ENCODE measurements at regions not wholly inside any gene's neighbourhood (a gene's known extent, or its start where the extent isn't known, plus 50 kb on each side); places are given as distances from the start of the nearest gene placed in this dataset.
A peak's percentile ranks its signal among the peaks of the same experiment; 100 is the strongest.

DNA sequence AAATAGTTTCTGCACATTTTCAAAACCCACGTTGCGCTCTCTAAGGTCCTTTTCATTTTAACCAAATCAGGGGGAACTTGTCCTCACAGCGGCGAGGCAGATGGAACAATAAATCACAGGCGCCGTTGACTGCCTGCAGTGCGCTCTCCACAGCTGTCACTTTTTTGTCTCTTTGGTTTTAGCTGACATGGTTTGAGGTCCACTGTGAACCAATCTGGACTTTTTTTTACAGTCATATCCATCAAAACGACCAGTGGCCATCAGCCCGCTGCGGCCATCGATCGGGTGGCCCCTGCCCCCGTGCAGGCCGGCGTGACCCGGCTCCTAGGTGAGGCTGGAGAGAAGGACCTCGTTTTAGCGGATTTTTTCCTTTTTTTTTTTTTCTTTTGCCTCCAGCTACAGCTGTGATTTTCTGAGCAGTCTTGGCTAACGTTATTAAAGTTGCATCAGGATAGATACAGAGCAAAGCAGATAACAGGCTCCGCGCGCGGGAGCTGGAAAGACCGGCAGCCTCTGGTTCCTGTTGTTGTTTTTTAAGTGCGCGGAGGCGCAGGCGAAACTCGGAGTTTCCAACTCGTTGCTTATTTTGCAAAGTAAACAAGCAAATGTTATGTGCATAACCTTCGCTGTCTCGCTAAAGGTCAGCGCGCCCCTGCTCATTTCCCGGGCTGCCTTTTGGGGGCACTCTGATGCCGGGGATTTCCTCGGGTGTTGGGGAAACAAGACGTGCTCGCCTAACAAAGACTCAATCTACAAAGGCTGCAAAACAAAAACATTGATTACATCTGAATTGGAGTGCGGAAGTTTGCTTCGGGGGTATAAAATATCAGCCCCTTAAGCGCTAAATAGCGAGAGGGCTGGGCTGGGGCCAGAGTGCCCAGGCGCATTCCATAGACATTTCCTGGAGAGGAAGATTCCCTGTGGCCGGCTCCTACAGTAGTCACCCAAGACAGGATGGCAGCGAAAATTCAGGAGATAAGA, 414.8 kb upstream of the MKI67 start:
- DNase-seq: peak; percentile 21 to 70 (median 66)
- no peak overlapping the region for H3K27ac ChIP-seq (ENCODE audit: low read length)
- no peaks in the 10 kb centered on the region for H3K9me3 ChIP-seq (ENCODE audit: control insufficient read depth, low read length)
- 10% methylated on average over 46 of the region's 46 CpGs for WGBS
- H3K4me1 ChIP-seq (ENCODE audit: control insufficient read depth, insufficient read depth, low read length): peaks cover 2% of the 10 kb centered on the region
- intact Hi-C loops (cut with DNase I): no loop called here
- H3K27me3 ChIP-seq (ENCODE audit: control insufficient read depth, insufficient read depth): no peaks in the 10 kb centered on the region
- peak; percentile 61 to 68 for ATAC-seq
- H3K4me3 ChIP-seq (ENCODE audit: low read length): peak overlapping the region; percentile 44

DNA sequence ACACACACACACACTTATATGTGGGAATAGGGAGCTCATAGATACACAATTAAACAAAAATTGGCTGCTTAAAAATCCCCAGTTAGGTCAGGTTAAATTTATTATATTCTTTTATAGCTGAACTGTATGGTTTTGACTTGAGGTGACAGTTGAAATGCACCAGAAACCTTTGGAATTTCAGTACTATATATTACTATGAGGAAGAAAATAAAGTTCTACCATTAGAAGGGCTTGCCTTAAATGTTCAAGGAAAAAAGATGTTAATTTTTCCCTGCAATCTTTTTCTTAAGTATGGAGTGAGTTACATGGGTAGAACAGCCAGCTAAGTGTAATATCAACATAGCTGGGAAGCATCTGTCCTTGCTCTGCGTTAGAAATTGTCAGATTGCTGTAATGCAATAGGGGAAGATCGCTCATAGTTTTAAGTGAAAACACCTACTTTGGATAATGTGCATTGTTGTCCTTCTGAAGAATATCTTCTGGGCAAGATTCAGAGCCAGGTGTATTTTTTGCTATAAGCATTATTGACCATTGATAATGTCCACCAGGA, 415.8 kb upstream of the MKI67 start:
- H3K4me3 ChIP-seq (ENCODE audit: low read length): no peak overlapping the region
- H3K4me1 ChIP-seq (ENCODE audit: control insufficient read depth, insufficient read depth, low read length): peaks cover 2% of the 10 kb centered on the region
- no peaks in the 10 kb centered on the region for H3K27me3 ChIP-seq (ENCODE audit: control insufficient read depth, insufficient read depth)
- no peaks in the 10 kb centered on the region for H3K9me3 ChIP-seq (ENCODE audit: control insufficient read depth, low read length)
- intact Hi-C loops (cut with DNase I): no loop called here
- DNase-seq (no peak), ATAC-seq (no peak)
- WGBS: 64% methylated on average over 2 of the region's 2 CpGs
- H3K27ac ChIP-seq (ENCODE audit: low read length): no peak overlapping the region

DNA sequence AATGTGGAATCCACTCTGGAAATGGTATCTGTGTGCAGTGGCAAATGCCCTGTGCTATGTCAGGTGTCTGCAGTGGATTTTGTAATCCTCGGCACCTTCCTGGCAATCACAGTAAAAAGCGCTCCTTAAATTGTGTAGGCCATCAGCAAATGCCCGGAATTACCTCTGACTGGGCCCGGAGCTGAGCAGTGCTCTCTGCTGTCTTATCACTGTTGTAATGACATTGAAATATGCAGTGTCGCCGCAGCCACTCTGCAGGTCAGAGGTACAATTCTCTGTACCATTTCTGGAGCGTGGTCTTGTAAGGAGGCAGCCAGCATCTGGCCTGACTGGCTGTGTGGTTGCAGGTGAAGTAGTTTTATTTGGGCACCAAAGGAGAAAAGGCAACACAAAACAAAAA, 416.4 kb upstream of the MKI67 start:
- WGBS: 66% methylated on average over 7 of the region's 7 CpGs
- H3K27me3 ChIP-seq (ENCODE audit: control insufficient read depth, insufficient read depth): no peaks in the 10 kb centered on the region
- intact Hi-C loops (cut with DNase I): no loop called here
- H3K9me3 ChIP-seq (ENCODE audit: control insufficient read depth, low read length): no peaks in the 10 kb centered on the region
- no peak overlapping the region for H3K4me3 ChIP-seq (ENCODE audit: low read length)
- ATAC-seq (peak in 1 of 2 donors; percentile 50), DNase-seq (no peak)
- peaks cover 2% of the 10 kb centered on the region for H3K4me1 ChIP-seq (ENCODE audit: control insufficient read depth, insufficient read depth, low read length)
- no peak overlapping the region for H3K27ac ChIP-seq (ENCODE audit: low read length)

DNA sequence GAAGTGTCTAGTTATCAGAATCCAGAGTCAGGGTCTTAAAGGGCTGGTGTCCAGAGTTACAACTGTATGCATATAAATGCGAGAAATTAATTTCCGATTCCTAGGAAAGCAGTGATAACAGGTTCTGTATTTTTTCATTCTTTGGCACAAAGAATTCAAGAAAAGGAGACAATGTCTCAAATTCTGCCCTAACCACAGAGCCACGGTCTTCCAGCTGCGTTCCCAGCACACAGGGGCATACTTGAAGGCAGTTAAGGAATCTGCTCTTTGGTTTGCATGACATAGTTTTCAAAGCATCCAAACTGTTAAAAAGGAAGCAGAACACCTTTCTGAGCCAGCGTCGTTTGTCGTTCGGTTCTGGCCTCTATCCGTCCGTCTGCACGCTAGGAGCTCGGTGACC, 416.9 kb upstream of the MKI67 start:
- no peak overlapping the region for H3K4me3 ChIP-seq (ENCODE audit: low read length)
- WGBS: 91% methylated on average over 12 of the region's 12 CpGs
- H3K27ac ChIP-seq (ENCODE audit: low read length): no peak overlapping the region
- no peaks in the 10 kb centered on the region for H3K27me3 ChIP-seq (ENCODE audit: control insufficient read depth, insufficient read depth)
- intact Hi-C loops (cut with DNase I): no loop called here
- ATAC-seq (no peak), DNase-seq (no peak)
- no peaks in the 10 kb centered on the region for H3K9me3 ChIP-seq (ENCODE audit: control insufficient read depth, low read length)
- H3K4me1 ChIP-seq (ENCODE audit: control insufficient read depth, insufficient read depth, low read length): peaks cover 2% of the 10 kb centered on the region

DNA sequence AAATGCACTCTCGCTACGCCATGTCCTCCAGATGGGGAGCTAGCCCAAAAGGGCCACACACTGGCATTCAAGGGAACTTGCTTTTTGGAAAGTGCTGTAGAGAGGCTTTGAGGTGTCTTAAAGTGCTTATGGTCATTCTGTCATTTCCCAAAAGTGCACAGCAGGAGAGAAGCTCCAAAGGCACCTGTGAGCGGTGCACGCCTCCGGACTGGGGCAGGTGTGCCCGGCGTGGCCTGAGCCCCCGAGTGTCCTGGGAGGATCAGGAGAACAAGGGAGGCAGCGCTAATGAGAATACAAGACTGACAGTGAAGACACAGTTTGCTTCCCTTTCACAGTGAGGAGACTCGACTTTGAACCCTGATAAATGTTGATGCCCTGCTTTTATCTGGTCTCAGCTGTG, 419.0 kb upstream of the MKI67 start:
- no peak overlapping the region for H3K27ac ChIP-seq (ENCODE audit: low read length)
- peaks cover 2% of the 10 kb centered on the region for H3K4me1 ChIP-seq (ENCODE audit: control insufficient read depth, insufficient read depth, low read length)
- no peaks in the 10 kb centered on the region for H3K9me3 ChIP-seq (ENCODE audit: control insufficient read depth, low read length)
- intact Hi-C loops (cut with DNase I): no loop called here
- no peak for ATAC-seq
- 91% methylated on average over 10 of the region's 10 CpGs for WGBS
- no peak for DNase-seq
- no peak overlapping the region for H3K4me3 ChIP-seq (ENCODE audit: low read length)
- H3K27me3 ChIP-seq (ENCODE audit: control insufficient read depth, insufficient read depth): no peaks in the 10 kb centered on the region

DNA sequence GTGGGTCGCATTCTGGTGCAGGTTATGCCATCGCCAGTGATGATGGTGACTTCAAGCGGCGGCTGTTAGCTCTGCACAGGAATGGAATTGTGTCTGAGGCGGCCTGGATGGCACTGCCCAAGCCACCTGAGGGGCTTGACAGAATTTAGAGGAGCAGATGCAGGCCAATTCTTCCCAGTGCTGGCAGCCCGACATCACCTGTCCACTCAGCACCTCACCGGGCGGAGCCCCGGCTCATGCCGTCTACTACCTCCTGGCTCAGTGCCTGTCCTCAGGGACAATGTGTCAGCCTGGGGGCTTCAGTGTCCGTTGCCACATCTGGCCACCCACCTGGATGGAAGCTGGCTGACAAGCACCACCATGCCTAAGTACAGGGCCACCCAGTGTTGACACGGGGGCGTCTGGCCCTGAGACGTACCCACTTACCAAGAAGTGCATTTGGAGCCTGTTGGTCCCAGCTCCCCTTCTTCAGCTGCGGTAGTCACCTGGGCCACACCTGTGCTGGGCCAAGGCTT, 420.5 kb upstream of the MKI67 start:
- WGBS: 91% methylated on average over 15 of the region's 15 CpGs
- Histone ChIP-seq H3K9me3 (ENCODE audit: control insufficient read depth, low read length) (no peaks in the 10 kb centered on the region), H3K4me1 (ENCODE audit: control insufficient read depth, insufficient read depth, low read length) (no peaks in the 10 kb centered on the region), H3K27ac (ENCODE audit: low read length) (no peak overlapping the region), H3K4me3 (ENCODE audit: low read length) (no peak overlapping the region), H3K27me3 (ENCODE audit: control insufficient read depth, insufficient read depth) (no peaks in the 10 kb centered on the region)
- DNase-seq: no peak
- ATAC-seq: no peak
- intact Hi-C loops (cut with DNase I): no loop called here

DNA sequence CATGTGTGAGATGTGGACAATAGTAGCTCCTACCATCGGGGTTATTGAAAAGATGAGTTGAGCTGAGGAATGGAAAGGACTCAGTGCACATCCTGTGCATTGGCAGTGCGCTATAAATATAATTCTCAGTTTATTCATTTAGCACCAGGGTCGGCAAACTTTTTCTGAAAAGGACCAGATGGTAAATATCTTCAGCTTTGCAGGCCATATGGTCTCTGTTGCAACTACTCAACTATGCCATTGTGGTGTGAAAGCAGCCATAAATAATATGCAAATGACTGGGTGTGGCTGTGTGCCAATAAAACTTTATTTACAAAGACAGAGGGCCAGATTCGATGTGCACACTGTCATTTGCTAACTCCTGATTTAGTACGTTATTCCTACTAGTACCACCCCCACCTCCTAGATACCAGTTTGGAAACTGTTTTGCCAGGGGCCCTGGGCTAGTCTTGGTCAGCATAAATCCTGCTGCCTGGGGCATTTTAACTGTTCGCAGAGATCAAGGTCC, 422.9 kb upstream of the MKI67 start:
- ATAC-seq (no peak), DNase-seq (no peak)
- intact Hi-C loops (cut with DNase I): no loop called here
- 89% methylated on average over 6 of the region's 6 CpGs for WGBS
- H3K27ac ChIP-seq (ENCODE audit: low read length): no peak overlapping the region
- H3K4me1 ChIP-seq (ENCODE audit: control insufficient read depth, insufficient read depth, low read length): no peaks in the 10 kb centered on the region
- H3K9me3 ChIP-seq (ENCODE audit: control insufficient read depth, low read length): no peaks in the 10 kb centered on the region
- no peak overlapping the region for H3K4me3 ChIP-seq (ENCODE audit: low read length)
- H3K27me3 ChIP-seq (ENCODE audit: control insufficient read depth, insufficient read depth): no peaks in the 10 kb centered on the region

DNA sequence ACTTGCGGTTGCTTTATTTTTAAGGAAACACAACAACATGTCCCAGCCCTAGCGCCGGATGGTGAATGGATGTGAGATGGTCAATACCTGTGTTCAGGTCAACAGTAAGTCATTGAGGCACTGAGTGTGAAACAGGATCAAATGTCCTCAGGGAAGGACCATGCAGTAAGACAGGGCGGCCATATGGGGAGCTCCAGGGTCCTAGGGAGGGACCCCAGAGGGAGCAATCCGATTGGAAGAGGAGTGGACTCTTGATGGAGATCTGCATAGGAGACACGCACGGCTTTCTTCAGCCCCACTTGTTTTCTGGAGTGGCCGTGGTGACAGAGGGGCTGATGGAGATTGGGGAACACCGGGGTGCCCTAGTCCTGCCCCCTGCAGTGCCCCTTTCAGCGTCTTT, 423.8 kb upstream of the MKI67 start:
- Histone ChIP-seq H3K4me1 (ENCODE audit: control insufficient read depth, insufficient read depth, low read length) (no peaks in the 10 kb centered on the region), H3K27ac (ENCODE audit: low read length) (no peak overlapping the region), H3K4me3 (ENCODE audit: low read length) (no peak overlapping the region), H3K9me3 (ENCODE audit: control insufficient read depth, low read length) (no peaks in the 10 kb centered on the region), H3K27me3 (ENCODE audit: control insufficient read depth, insufficient read depth) (no peaks in the 10 kb centered on the region)
- ATAC-seq (no peak), DNase-seq (no peak)
- intact Hi-C loops (cut with DNase I): no loop called here
- WGBS: 90% methylated on average over 10 of the region's 10 CpGs

DNA sequence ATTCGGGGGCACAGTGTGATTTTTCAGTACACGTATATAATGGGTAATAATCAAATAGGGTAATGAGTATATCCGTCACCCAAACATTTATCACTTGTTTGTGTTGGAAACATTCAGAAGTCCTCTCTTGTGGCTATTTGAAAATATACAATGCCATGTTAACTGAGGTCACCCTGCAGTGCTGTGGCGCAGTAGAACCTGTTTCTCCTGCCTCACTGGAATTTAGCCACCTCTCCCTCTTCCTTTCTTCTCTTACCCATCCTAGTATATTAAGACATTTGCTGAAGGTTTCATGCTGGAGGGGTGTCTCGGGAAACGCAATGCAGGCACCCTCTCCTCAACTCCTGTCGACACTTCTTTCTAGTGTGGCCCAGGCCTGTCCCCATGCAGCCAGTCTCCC, 425.3 kb upstream of the MKI67 start:
- H3K27me3 ChIP-seq (ENCODE audit: control insufficient read depth, insufficient read depth): no peaks in the 10 kb centered on the region
- H3K27ac ChIP-seq (ENCODE audit: low read length): no peak overlapping the region
- no peak overlapping the region for H3K4me3 ChIP-seq (ENCODE audit: low read length)
- ATAC-seq (no peak), DNase-seq (no peak)
- intact Hi-C loops (cut with DNase I): no loop called here
- no peaks in the 10 kb centered on the region for H3K4me1 ChIP-seq (ENCODE audit: control insufficient read depth, insufficient read depth, low read length)
- 85% methylated on average over 7 of the region's 7 CpGs for WGBS
- H3K9me3 ChIP-seq (ENCODE audit: control insufficient read depth, low read length): no peaks in the 10 kb centered on the region

DNA sequence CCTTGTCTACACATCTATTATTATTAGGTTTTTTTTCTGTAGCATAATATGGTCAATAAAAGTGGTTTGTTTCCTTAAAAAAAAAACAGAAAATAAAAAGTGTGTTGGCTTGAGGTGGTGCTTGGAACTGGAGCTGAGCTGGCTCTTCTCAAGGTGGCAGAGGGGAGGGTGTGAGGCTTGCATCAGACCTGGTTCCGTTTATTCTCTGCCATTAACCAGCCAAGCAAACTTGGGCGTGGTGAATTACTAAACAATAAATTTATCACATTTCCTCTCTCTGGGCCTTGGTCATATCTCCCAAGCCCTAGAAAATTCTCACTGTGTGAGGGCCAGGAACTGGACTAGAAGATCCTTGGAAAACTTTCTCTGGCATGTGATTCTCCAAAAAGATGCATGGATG, 427.5 kb upstream of the MKI67 start:
- Histone ChIP-seq H3K27ac (ENCODE audit: low read length) (no peak overlapping the region), H3K9me3 (ENCODE audit: control insufficient read depth, low read length) (no peaks in the 10 kb centered on the region), H3K4me3 (ENCODE audit: low read length) (no peak overlapping the region), H3K4me1 (ENCODE audit: control insufficient read depth, insufficient read depth, low read length) (no peaks in the 10 kb centered on the region), H3K27me3 (ENCODE audit: control insufficient read depth, insufficient read depth) (no peaks in the 10 kb centered on the region)
- DNase-seq (no peak), ATAC-seq (no peak)
- WGBS: 57% methylated on average over 2 of the region's 2 CpGs
- intact Hi-C loops (cut with DNase I): no loop called here
